H1 (cell line): ENCODE measurements at regions not wholly inside any gene's neighbourhood (a gene's known extent, or its start where the extent isn't known, plus 50 kb on each side); places are given as distances from the start of the nearest gene placed in this dataset.
"Not testable (repeated sequence)": the region's sequence is repeated elsewhere in the genome, so short reads cannot be mapped to it uniquely, and the experiment has no call there.

Experiments
- CTCF ChIA-PET: fragments of 300-600 bp; sonication (Branson Sonifier 250); formaldehyde crosslinking; loops from one replicate; lab custom pipeline; 2021; ENCODE audit not compliant: partially characterized antibody; lab: Charles Lee
- POLR2A ChIA-PET: fragments of 300-600 bp; sonication (Branson Sonifier 250); formaldehyde crosslinking; loops from one replicate; lab custom pipeline; 2021; ENCODE audit warnings: inconsistent platforms; ENCODE audit not compliant: partially characterized antibody; lab: Charles Lee
- DNase-seq, 2 experiments: peaks; one replicate each; pipeline versions ENCODE4 v3.0.0 to v3.0.0-alpha.2; 2010 to 2022; ENCODE audit warnings: low spot score in 2 of 2, low read depth in 1 of 2, mixed read lengths in 1 of 2
- FAIRE-seq: peaks from 2 replicates; lab custom pipeline; 2011; peaks lifted over from hg19 to GRCh38; lab: Jason Lieb, UNC
- H2AFZ ChIP-seq: 2 replicates; pipeline ENCODE4 v1.8.1; 2012; ENCODE audit warnings: low read length, inconsistent platforms
- H2AK5ac ChIP-seq: 2 replicates; pipeline ENCODE4 v1.6.1; 2013; ENCODE audit warnings: low read depth, low read length
- H2BK120ac ChIP-seq: replicated peaks from 2 replicates; pipeline ENCODE3; 2013; ENCODE audit warnings: low read depth, low read length, inconsistent platforms
- H2BK12ac ChIP-seq: 2 replicates; pipeline ENCODE4 v1.6.1; 2013; ENCODE audit warnings: low read depth, low read length
- H2BK15ac ChIP-seq: 2 replicates; pipeline ENCODE4 v1.6.1; 2013; ENCODE audit warnings: low read length
- H2BK20ac ChIP-seq: 2 replicates; pipeline ENCODE4 v1.6.1; 2013; ENCODE audit warnings: low read length
- H2BK5ac ChIP-seq: 2 replicates; pipeline ENCODE4 v1.6.1; 2013; ENCODE audit warnings: low read depth, low read length
- H3K14ac ChIP-seq: 2 replicates; pipeline ENCODE4 v1.6.1; 2013; ENCODE audit warnings: inconsistent platforms; ENCODE audit not compliant: insufficient read length
- H3K18ac ChIP-seq: 2 replicates; pipeline ENCODE4 v1.6.1; 2013; ENCODE audit warnings: low read length; ENCODE audit errors: extremely low read depth
- H3K23ac ChIP-seq: 2 replicates; pipeline ENCODE4 v1.6.1; 2013; ENCODE audit warnings: inconsistent platforms; ENCODE audit not compliant: insufficient read length
- H3K23me2 ChIP-seq: 2 replicates; pipeline ENCODE4 v1.6.1; 2013; ENCODE audit warnings: low read depth, low read length
- H3K27ac ChIP-seq: 2 replicates; pipeline ENCODE4 v1.6.1; 2011; ENCODE audit warnings: low read depth, low read length, inconsistent platforms
- H3K27me3 ChIP-seq, 4 experiments: replicated peaks in 1 of 4; 1 replicate in 1 of 4; 2 replicates in 3 of 4; pipeline versions ENCODE4 v1.6.1 to v1.8.1; 2011 to 2013; ENCODE audit warnings: low read length in 3 of 4, mild to moderate bottlenecking in 3 of 4, inconsistent platforms in 2 of 4, mixed read lengths in 2 of 4, moderate library complexity in 1 of 4; ENCODE audit not compliant: control insufficient read depth in 3 of 4, insufficient read depth in 3 of 4; ENCODE audit errors: extremely low read depth in 1 of 4
- H3K36me3 ChIP-seq, 4 experiments: 2 replicates each; pipeline versions ENCODE4 v1.6.1 to v1.8.1; 2011 to 2013; ENCODE audit warnings: mild to moderate bottlenecking in 4 of 4, low read length in 3 of 4, moderate library complexity in 2 of 4, control low read depth in 1 of 4, inconsistent platforms in 1 of 4; ENCODE audit not compliant: insufficient read depth in 4 of 4, control insufficient read depth in 2 of 4
- H3K4ac ChIP-seq: replicated peaks from 2 replicates; pipeline ENCODE3; 2013; ENCODE audit warnings: low read length, low read depth, mixed read lengths, inconsistent platforms; ENCODE audit not compliant: insufficient read length
- H3K4me1 ChIP-seq, 4 experiments: replicated peaks in 1 of 4; 1 replicate in 1 of 4; 2 replicates in 3 of 4; pipeline versions ENCODE4 v1.6.1 to v1.8.1; 2011 to 2013; ENCODE audit warnings: low read length in 3 of 4, inconsistent platforms in 2 of 4, mixed read lengths in 1 of 4; ENCODE audit not compliant: insufficient read depth in 4 of 4, control insufficient read depth in 3 of 4
- H3K4me2 ChIP-seq, 2 experiments: 2 replicates each; pipeline versions ENCODE4 v1.6.1 to v1.8.1; 2011 to 2013; ENCODE audit warnings: low read depth in 2 of 2, low read length in 2 of 2, control low read depth in 1 of 2, inconsistent platforms in 1 of 2, mild to moderate bottlenecking in 1 of 2; ENCODE audit not compliant: insufficient read depth in 1 of 2
- H3K4me3 ChIP-seq, 4 experiments: fragments of 200-600, 300-600 bp in 1 of 4; sonication (generic), shearing (Covaris generic), sonication (Bioruptor Twin) in 1 of 4; 2 replicates each; pipeline versions ENCODE4 v1.5.1 to v1.8.1; 2011 to 2016; ENCODE audit warnings: low read length in 4 of 4, low read depth in 3 of 4, control low read depth in 2 of 4, inconsistent platforms in 2 of 4, mild to moderate bottlenecking in 2 of 4, mixed read lengths in 1 of 4, moderate library complexity in 1 of 4; ENCODE audit not compliant: insufficient read depth in 2 of 4; ENCODE audit errors: extremely low read depth in 1 of 4
- H3K56ac ChIP-seq: replicated peaks from 2 replicates; pipeline ENCODE3; 2013; ENCODE audit warnings: low read depth, mild to moderate bottlenecking, mixed read lengths, low read length, inconsistent platforms; ENCODE audit not compliant: insufficient read length
- H3K79me1 ChIP-seq: 2 replicates; pipeline ENCODE4 v1.6.1; 2013; ENCODE audit warnings: low read depth, low read length, control low read depth
- H3K79me2 ChIP-seq, 2 experiments: 2 replicates each; pipeline versions ENCODE4 v1.6.1 to v1.8.1; 2012 to 2013; ENCODE audit warnings: low read length in 2 of 2, mild to moderate bottlenecking in 2 of 2, inconsistent platforms in 1 of 2; ENCODE audit not compliant: insufficient read depth in 2 of 2, control insufficient read depth in 1 of 2
- H3K9ac ChIP-seq, 4 experiments: replicated peaks in 1 of 4; 1 replicate in 1 of 4; 2 replicates in 3 of 4; pipeline versions ENCODE4 v1.6.1 to v1.8.1; 2011 to 2013; ENCODE audit warnings: low read depth in 3 of 4, low read length in 3 of 4, control low read depth in 2 of 4, mild to moderate bottlenecking in 2 of 4, moderate library complexity in 2 of 4, inconsistent platforms in 1 of 4; ENCODE audit errors: extremely low read depth in 1 of 4
- H3K9me3 ChIP-seq, 2 experiments: 2 replicates each; pipeline versions ENCODE4 v1.6.1 to v1.8.1; 2012 to 2013; ENCODE audit warnings: mild to moderate bottlenecking in 2 of 2, moderate library complexity in 2 of 2, control low read depth in 1 of 2, inconsistent platforms in 1 of 2, low read depth in 1 of 2, low read length in 1 of 2, mixed read lengths in 1 of 2; ENCODE audit not compliant: insufficient read depth in 2 of 2
- H4K20me1 ChIP-seq, 2 experiments: replicated peaks in 1 of 2; 2 replicates each; pipeline versions ENCODE3 to v1.8.1; 2011 to 2013; ENCODE audit warnings: inconsistent platforms in 2 of 2, low read length in 2 of 2, mild to moderate bottlenecking in 1 of 2; ENCODE audit not compliant: insufficient read depth in 2 of 2, control insufficient read depth in 1 of 2
- H4K5ac ChIP-seq: 2 replicates; pipeline ENCODE4 v1.6.1; 2013; ENCODE audit warnings: low read length, low read depth, mixed read lengths, inconsistent platforms; ENCODE audit not compliant: insufficient read length
- H4K8ac ChIP-seq: 2 replicates; pipeline ENCODE4 v1.8.0; 2013; ENCODE audit warnings: mild to moderate bottlenecking, moderate library complexity, low read length, inconsistent platforms; ENCODE audit not compliant: insufficient read depth; ENCODE audit errors: extremely low read depth
- H4K91ac ChIP-seq: replicated peaks from 2 replicates; pipeline ENCODE3; 2013; ENCODE audit warnings: low read length, mixed read lengths, inconsistent platforms; ENCODE audit not compliant: insufficient read length
- WGBS, 2 experiments: shearing (Covaris generic) in 1 of 2; methylation state at CpG; one replicate each; pipeline versions ENCODE4 v1.1.6 to v1.1.7; 2013 to 2015; ENCODE audit warnings: low lambda C conversion rate in 2 of 2, mixed read lengths in 2 of 2, inconsistent platforms in 1 of 2, low coverage in 1 of 2, missing lambda C conversion rate in 1 of 2; ENCODE audit not compliant: insufficient replicate concordance in 2 of 2, insufficient coverage in 1 of 2, insufficient read length in 1 of 2; ENCODE audit errors: extremely low coverage in 1 of 2, missing lambda C conversion rate in 1 of 2; 5-methylcytosine and 5-hydroxymethylcytosine counted together

- WGBS, 2 experiments, result 90 to 95% methylated on average over 2 to 9 of the region's 9 CpGs
- H2AK5ac ChIP-seq, H3K36me3 ChIP-seq, H3K56ac ChIP-seq, H3K9me3 ChIP-seq, H3K23ac ChIP-seq, H4K20me1 ChIP-seq, H2AFZ ChIP-seq, H3K4me1 ChIP-seq, H3K4me3 ChIP-seq, H3K9ac ChIP-seq, H4K91ac ChIP-seq, DNase-seq, CTCF ChIA-PET, H3K79me2 ChIP-seq, H3K4me2 ChIP-seq, H2BK120ac ChIP-seq, H3K18ac ChIP-seq, H2BK12ac ChIP-seq, H3K4ac ChIP-seq, POLR2A ChIA-PET, H4K8ac ChIP-seq, H2BK15ac ChIP-seq, H3K27me3 ChIP-seq, FAIRE-seq, H3K23me2 ChIP-seq, H2BK20ac ChIP-seq, H3K14ac ChIP-seq, H3K79me1 ChIP-seq, H2BK5ac ChIP-seq, H4K5ac ChIP-seq, H3K27ac ChIP-seq: not testable (repeated sequence)
Observed at GRCh38 chr16:29273298-29274054, 133.0 kb downstream of the NPIPB11 start.
